ENCODE measurements at regions not wholly inside any gene's neighbourhood (a gene's known extent, or its start where the extent isn't known, plus 50 kb on each side); places are given as distances from the start of the nearest gene placed in this dataset.

DNA sequence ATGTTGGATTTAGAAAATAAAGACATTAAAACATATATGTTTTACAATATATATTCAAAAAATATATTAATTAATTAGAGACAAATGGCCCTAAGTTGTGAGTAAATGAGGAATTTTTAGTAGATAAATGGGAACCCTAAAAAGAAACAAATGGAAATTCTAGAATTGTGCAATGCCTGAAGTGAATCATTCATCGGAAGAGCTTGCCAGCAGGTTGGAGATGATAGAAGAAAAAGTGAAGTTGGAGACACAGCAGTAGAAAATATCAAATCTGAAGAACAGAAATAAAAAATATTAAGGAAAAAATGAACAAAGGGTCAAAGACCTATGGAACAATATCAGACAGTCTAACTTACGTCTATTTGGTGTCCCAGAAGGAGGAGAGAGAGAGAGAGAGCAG lies 109.4 kb upstream of the NEDD9 start:
- TF ChIP-seq CTCF (IDR thresholded peaks at IDR 0.05) (no peak), EP300 (IDR thresholded peaks at IDR 0.05) (no peak), POLR2A (IDR thresholded peaks at IDR 0.05) (no peak)
